SK-N-SH treated with all-trans-retinoic acid at 6 μM for 48 hours (cell line): ENCODE measurements at regions not wholly inside any gene's neighbourhood (a gene's known extent, or its start where the extent isn't known, plus 50 kb on each side); places are given as distances from the start of the nearest gene placed in this dataset.
"Not testable (repeated sequence)": the region's sequence is repeated elsewhere in the genome, so short reads cannot be mapped to it uniquely, and the experiment has no call there.

Experiments
- ATAC-seq: fragments of 200-7000 bp; cut with Tn5 transposase; 3 replicates; pipeline ENCODE4 v1.9.1; 2020; ENCODE audit warnings: mild to moderate bottlenecking, moderate library complexity
- ARNTL ChIP-seq: fragments of 450-650 bp; formaldehyde crosslinking; IDR thresholded peaks from 2 replicates; pipeline ENCODE4 v1.5.0; 2020; ENCODE audit warnings: low read depth, mild to moderate bottlenecking, moderate library complexity, borderline replicate concordance
- BACH2 ChIP-seq: fragments of 250-450 bp; sonication (Bioruptor Pico); IDR thresholded peaks from 2 replicates; pipeline ENCODE4 v1.9.0; 2021; ENCODE audit warnings: mild to moderate bottlenecking, borderline replicate concordance
- CSDC2 ChIP-seq: fragments of 250-450 bp; sonication (Bioruptor Pico); IDR thresholded peaks from 2 replicates; pipeline ENCODE4 v1.5.0; 2020; ENCODE audit warnings: mild to moderate bottlenecking, moderate library complexity
- CSRNP3 ChIP-seq: fragments of 250-450 bp; sonication (Bioruptor Pico); IDR thresholded peaks from 2 replicates; pipeline ENCODE4 v1.5.1; 2021; ENCODE audit warnings: mild to moderate bottlenecking, moderate library complexity
- GLIS3 ChIP-seq: fragments of 250-450 bp; sonication (Bioruptor Pico); IDR thresholded peaks from 2 replicates; pipeline ENCODE4 v1.5.0; 2020; ENCODE audit warnings: mild to moderate bottlenecking, moderate library complexity
- ISL1 ChIP-seq: fragments of 250-450 bp; sonication (Bioruptor Pico); IDR thresholded peaks from 2 replicates; pipeline ENCODE4 v2.1.2; 2022; ENCODE audit warnings: mild to moderate bottlenecking, moderate library complexity
- OSR1 ChIP-seq: fragments of 250-450 bp; sonication (Bioruptor Pico); IDR thresholded peaks from 2 replicates; pipeline ENCODE4 v1.8.0; 2022; ENCODE audit warnings: moderate library complexity, mild to moderate bottlenecking, inconsistent platforms
- SNAI2 ChIP-seq: fragments of 250-450 bp; sonication (Bioruptor Pico); IDR thresholded peaks from 2 replicates; pipeline ENCODE4 v1.5.0; 2020; ENCODE audit warnings: mild to moderate bottlenecking, moderate library complexity
- TCF4 ChIP-seq: fragments of 250-450 bp; sonication (Bioruptor Pico); IDR thresholded peaks from 2 replicates; pipeline ENCODE4 v1.8.0; 2021; ENCODE audit warnings: mild to moderate bottlenecking, moderate library complexity, borderline replicate concordance
- TOX ChIP-seq: fragments of 250-450 bp; sonication (Bioruptor Pico); IDR thresholded peaks from 2 replicates; pipeline ENCODE4 v1.8.0; 2021; ENCODE audit warnings: mild to moderate bottlenecking, moderate library complexity, borderline replicate concordance
- ZFP3 ChIP-seq: fragments of 250-450 bp; sonication (Bioruptor Pico); IDR thresholded peaks from 2 replicates; pipeline ENCODE4 v1.5.0; 2020; ENCODE audit warnings: mild to moderate bottlenecking, moderate library complexity
- ZFP30 ChIP-seq: fragments of 450-650 bp; formaldehyde crosslinking; IDR thresholded peaks from 2 replicates; pipeline ENCODE4 v1.5.0; 2022; ENCODE audit warnings: mild to moderate bottlenecking, moderate library complexity
- ZNF70 ChIP-seq: fragments of 450-650 bp; formaldehyde crosslinking; IDR thresholded peaks from 2 replicates; pipeline ENCODE4 v1.5.0; 2020; ENCODE audit warnings: mild to moderate bottlenecking, moderate library complexity
- ZNF8 ChIP-seq: fragments of 450-650 bp; formaldehyde crosslinking; IDR thresholded peaks from 2 replicates; pipeline ENCODE4 v1.5.0; 2020; ENCODE audit warnings: mild to moderate bottlenecking, moderate library complexity
- TF ChIP-seq, protein P1 (sequence below): fragments of 250-450 bp; sonication (Bioruptor Pico); IDR thresholded peaks from 2 replicates; pipeline ENCODE4 v1.5.0; 2020; ENCODE audit warnings: mild to moderate bottlenecking, moderate library complexity
- TF ChIP-seq, protein P2 (sequence below): fragments of 250-450 bp; sonication (Bioruptor Pico); IDR thresholded peaks from 2 replicates; pipeline ENCODE4 v1.8.0; 2020; ENCODE audit warnings: mild to moderate bottlenecking, moderate library complexity, borderline replicate concordance

DNA sequence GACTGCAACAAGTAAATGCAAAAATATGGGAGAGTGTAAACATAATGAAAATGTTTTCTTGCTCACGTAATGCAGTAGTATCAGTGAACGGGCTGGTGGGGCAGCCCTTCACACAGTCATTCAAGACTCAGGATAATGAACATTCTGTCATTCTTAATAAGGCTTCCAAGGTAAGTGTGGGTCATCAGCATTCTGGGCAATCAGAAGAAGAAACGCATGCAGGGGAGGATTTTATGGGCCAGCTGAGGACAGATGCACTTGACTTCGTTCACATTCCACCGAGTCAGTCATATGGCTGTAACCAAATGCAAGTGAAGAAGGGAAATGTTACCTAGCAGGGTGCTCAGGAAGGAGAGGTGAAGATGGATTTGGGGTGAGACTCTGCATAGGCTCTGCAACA is 68.0 kb upstream of the MAP9 start (continued):
- TF ChIP-seq, protein P1, sequence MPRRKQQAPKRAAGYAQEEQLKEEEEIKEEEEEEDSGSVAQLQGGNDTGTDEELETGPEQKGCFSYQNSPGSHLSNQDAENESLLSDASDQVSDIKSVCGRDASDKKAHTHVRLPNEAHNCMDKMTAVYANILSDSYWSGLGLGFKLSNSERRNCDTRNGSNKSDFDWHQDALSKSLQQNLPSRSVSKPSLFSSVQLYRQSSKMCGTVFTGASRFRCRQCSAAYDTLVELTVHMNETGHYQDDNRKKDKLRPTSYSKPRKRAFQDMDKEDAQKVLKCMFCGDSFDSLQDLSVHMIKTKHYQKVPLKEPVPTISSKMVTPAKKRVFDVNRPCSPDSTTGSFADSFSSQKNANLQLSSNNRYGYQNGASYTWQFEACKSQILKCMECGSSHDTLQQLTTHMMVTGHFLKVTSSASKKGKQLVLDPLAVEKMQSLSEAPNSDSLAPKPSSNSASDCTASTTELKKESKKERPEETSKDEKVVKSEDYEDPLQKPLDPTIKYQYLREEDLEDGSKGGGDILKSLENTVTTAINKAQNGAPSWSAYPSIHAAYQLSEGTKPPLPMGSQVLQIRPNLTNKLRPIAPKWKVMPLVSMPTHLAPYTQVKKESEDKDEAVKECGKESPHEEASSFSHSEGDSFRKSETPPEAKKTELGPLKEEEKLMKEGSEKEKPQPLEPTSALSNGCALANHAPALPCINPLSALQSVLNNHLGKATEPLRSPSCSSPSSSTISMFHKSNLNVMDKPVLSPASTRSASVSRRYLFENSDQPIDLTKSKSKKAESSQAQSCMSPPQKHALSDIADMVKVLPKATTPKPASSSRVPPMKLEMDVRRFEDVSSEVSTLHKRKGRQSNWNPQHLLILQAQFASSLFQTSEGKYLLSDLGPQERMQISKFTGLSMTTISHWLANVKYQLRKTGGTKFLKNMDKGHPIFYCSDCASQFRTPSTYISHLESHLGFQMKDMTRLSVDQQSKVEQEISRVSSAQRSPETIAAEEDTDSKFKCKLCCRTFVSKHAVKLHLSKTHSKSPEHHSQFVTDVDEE (CRISPR knock-in tag): no peak
- no peak for TF ChIP-seq OSR1 (CRISPR knock-in tag)
- TF ChIP-seq BACH2 (CRISPR knock-in tag): no peak
- TF ChIP-seq SNAI2 (CRISPR knock-in tag): no peak
- TF ChIP-seq ISL1: no peak
- no peak for TF ChIP-seq ZFP3
- TF ChIP-seq, protein P2, sequence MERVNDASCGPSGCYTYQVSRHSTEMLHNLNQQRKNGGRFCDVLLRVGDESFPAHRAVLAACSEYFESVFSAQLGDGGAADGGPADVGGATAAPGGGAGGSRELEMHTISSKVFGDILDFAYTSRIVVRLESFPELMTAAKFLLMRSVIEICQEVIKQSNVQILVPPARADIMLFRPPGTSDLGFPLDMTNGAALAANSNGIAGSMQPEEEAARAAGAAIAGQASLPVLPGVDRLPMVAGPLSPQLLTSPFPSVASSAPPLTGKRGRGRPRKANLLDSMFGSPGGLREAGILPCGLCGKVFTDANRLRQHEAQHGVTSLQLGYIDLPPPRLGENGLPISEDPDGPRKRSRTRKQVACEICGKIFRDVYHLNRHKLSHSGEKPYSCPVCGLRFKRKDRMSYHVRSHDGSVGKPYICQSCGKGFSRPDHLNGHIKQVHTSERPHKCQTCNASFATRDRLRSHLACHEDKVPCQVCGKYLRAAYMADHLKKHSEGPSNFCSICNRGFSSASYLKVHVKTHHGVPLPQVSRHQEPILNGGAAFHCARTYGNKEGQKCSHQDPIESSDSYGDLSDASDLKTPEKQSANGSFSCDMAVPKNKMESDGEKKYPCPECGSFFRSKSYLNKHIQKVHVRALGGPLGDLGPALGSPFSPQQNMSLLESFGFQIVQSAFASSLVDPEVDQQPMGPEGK (CRISPR knock-in tag): no peak
- TF ChIP-seq, all 23 proteins: peak for 0

DNA sequence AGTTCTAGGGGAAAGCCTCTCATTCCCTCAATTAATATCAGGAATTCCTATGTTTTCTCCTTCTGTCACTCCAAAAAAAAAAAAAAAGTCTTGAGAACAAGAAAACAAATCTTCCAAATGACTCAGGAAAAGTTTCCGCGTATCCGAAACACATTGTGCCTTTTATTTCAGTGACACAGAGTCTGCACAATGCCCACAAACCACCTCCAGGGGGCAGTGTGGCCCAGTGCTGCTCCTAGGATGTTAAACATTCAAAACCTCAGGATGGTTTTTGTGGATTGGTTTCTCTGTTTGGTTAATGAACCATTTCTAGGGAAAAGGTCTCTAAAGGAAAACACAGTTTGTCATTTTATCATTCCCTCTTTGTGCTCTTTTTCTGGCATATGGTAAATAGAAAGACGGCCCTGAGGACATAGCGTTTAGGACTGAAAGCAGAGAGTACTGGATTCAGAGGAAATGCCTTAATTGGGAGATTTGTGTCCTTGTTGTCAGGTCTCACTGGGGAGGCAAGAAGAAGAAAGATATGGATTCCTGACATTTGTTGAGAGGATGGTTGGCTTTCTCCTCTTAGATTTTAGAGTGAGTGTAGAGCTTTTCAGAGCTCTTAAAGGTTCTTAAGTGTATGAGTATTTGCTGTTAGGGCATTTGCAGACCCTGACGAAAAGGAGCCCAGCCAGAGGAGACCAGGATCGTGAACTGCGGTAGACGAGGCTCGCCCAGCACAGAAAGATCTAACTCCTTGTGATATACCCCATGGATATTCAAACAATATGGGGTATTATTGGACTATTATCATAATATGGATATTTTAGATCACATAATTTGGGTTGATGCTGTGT is 65.7 kb upstream of the MAP9 start:
- TF ChIP-seq ARNTL: no peak
- 0 out of 2 replicates have a peak, but pooled peaks have one; percentile 16 for TF ChIP-seq ISL1
- peak; percentile 89 for ATAC-seq

DNA sequence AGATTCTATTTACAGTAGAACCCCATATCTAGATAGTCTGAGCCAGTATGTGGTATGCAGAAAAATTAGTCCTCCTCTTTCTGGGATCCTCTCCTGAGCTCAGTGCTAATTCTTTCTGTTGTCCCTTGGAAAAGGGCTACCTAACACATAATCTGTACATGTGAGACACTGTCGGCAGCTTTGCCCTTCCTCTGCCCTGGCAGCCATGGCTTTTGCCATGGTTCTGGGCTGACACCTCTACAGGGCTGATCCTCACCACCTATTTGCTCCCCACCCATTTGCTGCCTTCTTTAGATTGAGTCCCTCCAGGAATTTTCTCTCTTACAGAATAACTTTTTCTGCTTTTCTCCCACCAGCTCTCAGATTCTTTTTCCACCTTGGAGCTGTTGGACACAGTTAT is 64.7 kb upstream of the MAP9 start:
- TF ChIP-seq ZFP30 (CRISPR knock-in tag): no peak
- TF ChIP-seq ZNF8 (CRISPR knock-in tag): no peak
- no peak for TF ChIP-seq GLIS3 (CRISPR knock-in tag)

DNA sequence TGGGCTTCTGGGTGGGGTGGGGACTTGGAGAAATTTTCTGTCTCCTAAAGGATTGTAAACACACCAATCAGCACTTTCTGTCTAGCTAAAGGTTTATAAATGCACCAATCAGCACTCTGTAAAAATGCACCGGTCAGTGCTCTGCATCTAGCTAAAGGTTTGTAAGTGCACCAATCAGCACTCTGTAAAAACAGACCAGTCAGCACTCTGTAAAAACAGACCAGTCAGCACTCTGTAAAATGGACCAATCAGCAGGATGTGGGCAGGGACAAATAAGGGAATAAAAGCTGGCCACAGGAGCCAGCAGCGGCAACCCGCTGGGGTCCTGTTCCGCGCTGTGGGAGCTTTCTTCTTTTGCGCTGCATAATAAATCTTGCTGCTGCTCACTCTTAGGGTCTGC is 63.0 kb upstream of the MAP9 start:
- ATAC-seq: not testable (repeated sequence)

More for the DNA sequence above, 64.7 kb upstream of the MAP9 start:
- ATAC-seq: no peak

- ATAC-seq: no peak
- TF ChIP-seq ZFP3: no peak
- no peak for TF ChIP-seq ZFP30 (CRISPR knock-in tag)
- TF ChIP-seq CSDC2: no peak
Observed at GRCh38 chr4:155434904-155435303, 58.1 kb upstream of the MAP9 start.

DNA sequence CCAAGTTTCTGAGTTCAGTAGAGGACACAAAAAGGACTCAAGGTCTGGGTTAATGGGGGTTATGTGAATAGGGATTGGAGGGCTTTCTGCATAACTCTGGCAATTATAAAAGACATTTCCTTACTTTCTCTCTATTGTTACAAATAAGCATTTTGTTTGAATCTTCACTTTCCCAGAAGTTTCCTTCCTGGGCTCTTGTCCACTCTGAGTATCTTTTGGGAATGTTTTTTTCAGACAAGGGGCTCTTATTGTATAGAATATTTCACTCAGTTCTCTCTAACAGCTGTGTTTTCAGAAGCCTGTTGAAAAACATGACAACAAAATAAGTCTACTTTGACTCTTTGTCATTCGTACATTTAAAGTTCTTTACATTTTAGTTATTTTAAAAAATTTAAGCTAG is 57.6 kb upstream of the MAP9 start:
- ATAC-seq: no peak
- no peak for TF ChIP-seq TOX (CRISPR knock-in tag)
- no peak for TF ChIP-seq ZFP30 (CRISPR knock-in tag)
- TF ChIP-seq, all 23 proteins: peak for 0

- no peak for ATAC-seq
Observed at GRCh38 chr4:155433636-155434360, 57.0 kb upstream of the MAP9 start.

More at GRCh38 chr4:155433636-155434360, 57.0 kb upstream of the MAP9 start:
- TF ChIP-seq TOX (CRISPR knock-in tag): no peak
- TF ChIP-seq CSRNP3 (CRISPR knock-in tag): no peak
- no peak for TF ChIP-seq CSDC2
- no peak for TF ChIP-seq OSR1 (CRISPR knock-in tag)
- no peak for TF ChIP-seq ISL1
- no peak for TF ChIP-seq TCF4
- no peak for TF ChIP-seq BACH2 (CRISPR knock-in tag)
- TF ChIP-seq ARNTL: no peak
- TF ChIP-seq ZNF70 (CRISPR knock-in tag): no peak
- TF ChIP-seq GLIS3 (CRISPR knock-in tag): no peak
- TF ChIP-seq, all 23 proteins: peak for 0
